Muscle of leg (tissue), 3 donors: ENCODE measurements at regions not wholly inside any gene's neighbourhood (a gene's known extent, or its start where the extent isn't known, plus 50 kb on each side); places are given as distances from the start of the nearest gene placed in this dataset.

ENCODE experiments used
- DNase-seq: peaks from one replicate; pipeline ENCODE4 v3.0.0; 2013
- H3K27ac ChIP-seq: one replicate; pipeline ENCODE4 v1.5.1; 2013; ENCODE audit warnings: mild to moderate bottlenecking, low read length, control low read depth
- H3K27me3 ChIP-seq: one replicate; pipeline ENCODE4 v1.6.1; 2013; ENCODE audit warnings: low read length; ENCODE audit not compliant: control insufficient read depth, insufficient read depth
- H3K36me3 ChIP-seq: one replicate; pipeline ENCODE4 v1.6.1; 2013; ENCODE audit warnings: low read length; ENCODE audit not compliant: control insufficient read depth, insufficient read depth
- H3K4me1 ChIP-seq: one replicate; pipeline ENCODE4 v1.6.1; 2013; ENCODE audit warnings: low read length; ENCODE audit not compliant: control insufficient read depth, insufficient read depth
- H3K4me3 ChIP-seq: one replicate; pipeline ENCODE4 v1.5.1; 2013; ENCODE audit warnings: low read length, control low read depth
- H3K9me3 ChIP-seq: replicated peaks from 2 replicates; pipeline ENCODE4 v1.6.1; 2013; ENCODE audit warnings: low read depth, low read length; ENCODE audit not compliant: control insufficient read depth
- WGBS: methylation state at CpG from one replicate; pipeline ENCODE4 v1.1.5; 2013; ENCODE audit warnings: missing lambda C conversion rate; ENCODE audit not compliant: insufficient coverage; 5-methylcytosine and 5-hydroxymethylcytosine counted together

- no peak overlapping the region for H3K4me3 ChIP-seq
- no peaks in the 10 kb centered on the region for H3K36me3 ChIP-seq
- H3K27ac ChIP-seq: no peak overlapping the region
- H3K4me1 ChIP-seq: no peaks in the 10 kb centered on the region
- no peak for DNase-seq
- H3K27me3 ChIP-seq: no peaks in the 10 kb centered on the region
- no peaks in the 10 kb centered on the region for H3K9me3 ChIP-seq
These were observed 92.4 kb upstream of the EYS start for GRCh38 chr6:65799389-65799788.

DNA sequence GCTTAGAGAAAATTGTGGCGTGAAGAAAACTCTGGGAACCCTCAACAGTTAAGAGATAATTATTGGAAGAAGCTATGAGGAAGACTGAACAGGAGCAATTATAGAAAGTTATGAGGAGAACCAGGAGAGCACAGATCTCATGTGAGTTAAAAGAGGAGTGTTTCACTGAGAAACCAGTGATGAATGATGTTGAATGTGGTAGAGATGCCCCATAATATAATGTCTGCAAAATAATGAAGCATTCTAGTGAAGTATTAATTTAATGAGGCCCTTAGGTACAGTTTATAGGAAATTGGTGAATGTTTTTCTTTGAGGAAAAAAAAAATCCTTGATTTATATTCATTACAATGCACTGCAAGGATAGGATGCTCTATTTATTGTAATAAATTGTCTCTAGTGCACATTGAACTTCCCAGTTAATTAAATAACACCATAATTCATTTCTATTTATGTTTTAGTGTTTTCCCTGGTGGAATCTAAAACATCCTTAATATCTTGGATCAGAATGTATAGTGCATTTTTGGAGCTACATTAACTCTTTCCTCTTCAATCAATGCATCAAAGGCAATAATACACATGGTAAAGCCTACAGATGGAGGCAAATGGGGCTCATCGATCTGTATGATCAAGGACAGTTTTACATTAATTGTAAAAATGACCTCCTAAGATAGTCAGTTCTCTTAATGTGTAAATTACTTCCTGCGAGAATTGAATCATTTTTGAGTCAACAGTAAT is 91.4 kb upstream of the EYS start:
- no peak for DNase-seq

GRCh38 chr6:65790666-65791065 is 83.6 kb upstream of the EYS start:
- H3K9me3 ChIP-seq: peaks cover 10% of the 10 kb centered on the region
- no peaks in the 10 kb centered on the region for H3K27me3 ChIP-seq
- WGBS: no CpG with 5 or more reads among the region's 1 CpG
- peak; percentile 28 for DNase-seq
- no peaks in the 10 kb centered on the region for H3K36me3 ChIP-seq
- no peaks in the 10 kb centered on the region for H3K4me1 ChIP-seq
- no peak overlapping the region for H3K4me3 ChIP-seq
- H3K27ac ChIP-seq: no peak overlapping the region

More for the DNA sequence above, 91.4 kb upstream of the EYS start:
- Histone ChIP-seq H3K36me3 (no peaks in the 10 kb centered on the region), H3K27me3 (no peaks in the 10 kb centered on the region), H3K4me1 (no peaks in the 10 kb centered on the region), H3K27ac (no peak overlapping the region), H3K4me3 (no peak overlapping the region), H3K9me3 (peaks cover 3% of the 10 kb centered on the region)
- no CpG with 5 or more reads among the region's 3 CpGs for WGBS

- H3K4me3 ChIP-seq: no peak overlapping the region
- H3K36me3 ChIP-seq: no peaks in the 10 kb centered on the region
- 97% methylated on average over 31 of the region's 34 CpGs for WGBS
- no peak for DNase-seq
- H3K27me3 ChIP-seq: no peaks in the 10 kb centered on the region
- peaks cover 9% of the 10 kb centered on the region for H3K9me3 ChIP-seq
- no peaks in the 10 kb centered on the region for H3K4me1 ChIP-seq
- no peak overlapping the region for H3K27ac ChIP-seq
These were observed 80.8 kb upstream of the EYS start for GRCh38 chr6:65787787-65788186.

DNA sequence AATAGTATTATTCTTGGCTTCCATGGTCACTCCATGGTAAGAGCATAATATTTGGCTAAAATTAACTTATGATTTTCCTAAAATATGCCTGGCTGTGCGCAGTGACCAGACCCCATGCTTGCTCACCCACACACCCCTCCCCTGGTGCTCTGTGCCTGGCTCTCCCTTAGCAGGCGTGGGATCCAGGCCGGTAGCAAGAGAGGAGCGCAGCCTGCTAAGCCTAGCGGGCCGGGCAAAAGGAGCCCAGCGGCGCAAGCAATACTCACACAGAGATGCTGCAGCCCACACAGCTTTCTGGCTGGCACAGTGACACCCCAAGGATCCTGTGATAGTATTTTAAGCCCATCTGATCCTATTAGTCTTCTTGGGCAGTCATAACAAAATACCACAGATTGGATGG is 79.8 kb upstream of the EYS start:
- H3K36me3 ChIP-seq: no peaks in the 10 kb centered on the region
- no peak for DNase-seq
- WGBS: 94% methylated on average over 7 of the region's 8 CpGs

DNA sequence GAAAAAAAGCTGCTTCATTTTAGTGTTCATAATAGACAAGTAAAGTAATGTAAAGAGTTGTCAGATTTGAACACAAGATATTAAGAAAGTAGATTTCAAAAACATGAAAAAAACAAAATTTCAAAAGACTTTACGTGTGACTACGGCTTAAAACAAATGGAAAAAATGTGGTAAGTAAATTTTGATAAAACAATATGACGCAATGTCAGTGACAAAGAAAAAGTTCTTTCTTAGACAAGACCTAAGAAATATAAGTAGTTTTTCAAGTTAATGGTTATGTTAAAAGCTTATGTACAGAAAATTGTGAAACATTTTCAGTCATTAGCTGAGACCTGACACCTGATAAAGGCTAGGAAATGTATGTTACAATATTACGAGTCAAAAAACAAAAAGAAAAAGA is 73.7 kb upstream of the EYS start:
- H3K4me3 ChIP-seq: no peak overlapping the region
- no peaks in the 10 kb centered on the region for H3K36me3 ChIP-seq
- no CpG with 5 or more reads among the region's 4 CpGs for WGBS
- DNase-seq: no peak
- H3K4me1 ChIP-seq: no peaks in the 10 kb centered on the region
- H3K27ac ChIP-seq: no peak overlapping the region
- H3K27me3 ChIP-seq: no peaks in the 10 kb centered on the region
- H3K9me3 ChIP-seq: peaks cover 4% of the 10 kb centered on the region

More for the DNA sequence above, 79.8 kb upstream of the EYS start:
- no peaks in the 10 kb centered on the region for H3K27me3 ChIP-seq
- H3K9me3 ChIP-seq: peaks cover 9% of the 10 kb centered on the region
- no peak overlapping the region for H3K27ac ChIP-seq
- H3K4me1 ChIP-seq: no peaks in the 10 kb centered on the region
- no peak overlapping the region for H3K4me3 ChIP-seq

DNA sequence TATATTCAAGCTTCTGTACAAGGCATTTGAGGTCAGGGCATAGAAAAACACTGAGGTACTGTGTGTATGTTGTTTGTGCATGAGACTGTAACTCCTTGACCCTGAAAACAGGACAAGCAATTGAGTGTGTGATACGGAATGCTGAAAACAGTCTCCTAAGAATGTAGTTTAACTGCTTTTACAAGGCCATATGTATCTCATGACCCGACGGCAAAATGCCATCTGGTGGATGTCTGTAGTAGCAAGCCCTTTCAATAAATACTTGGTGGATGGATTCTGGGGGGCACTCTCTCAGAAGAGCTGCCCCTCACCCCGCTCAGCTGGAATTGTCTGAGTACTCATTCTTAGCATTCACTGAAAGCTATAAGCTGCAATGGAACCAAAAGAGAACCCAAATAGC is 69.3 kb upstream of the EYS start:
- Histone ChIP-seq H3K36me3 (no peaks in the 10 kb centered on the region), H3K4me3 (no peak overlapping the region), H3K4me1 (no peaks in the 10 kb centered on the region), H3K27ac (no peak overlapping the region), H3K9me3 (peaks cover 6% of the 10 kb centered on the region), H3K27me3 (no peaks in the 10 kb centered on the region)
- WGBS: 40% methylated on average over 1 of the region's 4 CpGs
- no peak for DNase-seq

GRCh38 chr6:65771946-65772345 is 64.9 kb upstream of the EYS start:
- Histone ChIP-seq H3K4me1 (no peaks in the 10 kb centered on the region), H3K27ac (no peak overlapping the region), H3K9me3 (peaks cover 4% of the 10 kb centered on the region), H3K4me3 (no peak overlapping the region), H3K27me3 (no peaks in the 10 kb centered on the region), H3K36me3 (no peaks in the 10 kb centered on the region)
- DNase-seq: no peak
- WGBS: 100% methylated on average over 3 of the region's 3 CpGs

- Histone ChIP-seq H3K4me1 (no peaks in the 10 kb centered on the region), H3K4me3 (no peak overlapping the region), H3K36me3 (no peaks in the 10 kb centered on the region), H3K27me3 (no peaks in the 10 kb centered on the region), H3K27ac (no peak overlapping the region), H3K9me3 (peaks cover 6% of the 10 kb centered on the region)
- no peak for DNase-seq
- WGBS: no CpG with 5 or more reads among the region's 4 CpGs
These were observed 54.9 kb upstream of the EYS start for GRCh38 chr6:65761890-65762289.

- Histone ChIP-seq H3K4me3 (no peak overlapping the region), H3K27ac (no peak overlapping the region)
- no CpG with 5 or more reads among the region's 1 CpG for WGBS
These were observed 53.3 kb upstream of the EYS start for GRCh38 chr6:65760285-65760684.

More at GRCh38 chr6:65760285-65760684, 53.3 kb upstream of the EYS start:
- no peaks in the 10 kb centered on the region for H3K27me3 ChIP-seq
- peaks cover 6% of the 10 kb centered on the region for H3K9me3 ChIP-seq
- no peaks in the 10 kb centered on the region for H3K4me1 ChIP-seq
- DNase-seq: no peak
- no peaks in the 10 kb centered on the region for H3K36me3 ChIP-seq
